BLaER1 (cell line): ENCODE measurements at regions not wholly inside any gene's neighbourhood (a gene's known extent, or its start where the extent isn't known, plus 50 kb on each side); places are given as distances from the start of the nearest gene placed in this dataset.
"Not testable (repeated sequence)": the region's sequence is repeated elsewhere in the genome, so short reads cannot be mapped to it uniquely, and the experiment has no call there.

ENCODE experiments used
- H3K27ac ChIP-seq: shearing (Covaris generic); formaldehyde crosslinking; 2 replicates; pipeline ENCODE4 v1.8.1; 2022
- H3K27me3 ChIP-seq: shearing (Covaris generic); formaldehyde crosslinking; 2 replicates; pipeline ENCODE4 v1.8.1; 2022
- H3K36me3 ChIP-seq: shearing (Covaris generic); formaldehyde crosslinking; 2 replicates; pipeline ENCODE4 v1.8.1; 2022
- H3K4me1 ChIP-seq: shearing (Covaris generic); formaldehyde crosslinking; 2 replicates; pipeline ENCODE4 v1.8.1; 2022
- H3K4me2 ChIP-seq: shearing (Covaris generic); formaldehyde crosslinking; 2 replicates; pipeline ENCODE4 v1.8.1; 2022
- H3K4me3 ChIP-seq: shearing (Covaris generic); formaldehyde crosslinking; 2 replicates; pipeline ENCODE4 v1.8.1; 2022
- H3K9ac ChIP-seq: shearing (Covaris generic); formaldehyde crosslinking; 2 replicates; pipeline ENCODE4 v1.8.1; 2022
- H3K9me3 ChIP-seq: shearing (Covaris generic); formaldehyde crosslinking; 2 replicates; pipeline ENCODE4 v1.8.1; 2022
- H4K20me1 ChIP-seq: shearing (Covaris generic); formaldehyde crosslinking; 2 replicates; pipeline ENCODE4 v1.8.1; 2022
- Cebpa-rat ChIP-seq: shearing (Covaris generic); IDR thresholded peaks from 2 replicates; pipeline ENCODE4 v1.8.1; 2022

GRCh38 chr7:156374335-156374734 is 266.2 kb upstream of the RNF32 start:
- Histone ChIP-seq H3K27ac (no peak overlapping the region), H3K4me3 (no peak overlapping the region), H4K20me1 (no peaks in the 10 kb centered on the region), H3K36me3 (0 out of 2 replicates have a peak, but pooled peaks cover 4% of the 10 kb centered on the region), H3K4me1 (peaks cover 35% of the 10 kb centered on the region), H3K9ac (no peak overlapping the region), H3K9me3 (peaks cover 28% of the 10 kb centered on the region), H3K27me3 (no peaks in the 10 kb centered on the region), H3K4me2 (peak overlapping the region; percentile 52)
- no peak for TF ChIP-seq Cebpa-rat

- H3K36me3 ChIP-seq, H3K9ac ChIP-seq, H4K20me1 ChIP-seq, H3K4me2 ChIP-seq, H3K4me1 ChIP-seq, H3K4me3 ChIP-seq, H3K27ac ChIP-seq, H3K27me3 ChIP-seq: not testable (repeated sequence)
- peaks cover 29% of the 10 kb centered on the region for H3K9me3 ChIP-seq
Observed at GRCh38 chr7:156369929-156370328, 270.6 kb upstream of the RNF32 start.

GRCh38 chr7:156368053-156368843 is 272.3 kb upstream of the RNF32 start:
- H3K4me3 ChIP-seq = no peak overlapping the region
- no peak overlapping the region for H3K27ac ChIP-seq
- no peaks in the 10 kb centered on the region for H4K20me1 ChIP-seq
- H3K4me2 ChIP-seq = no peak overlapping the region
- H3K9ac ChIP-seq = no peak overlapping the region
- no peak for TF ChIP-seq Cebpa-rat
- no peaks in the 10 kb centered on the region for H3K27me3 ChIP-seq
- 0 out of 2 replicates have a peak, but pooled peaks cover 4% of the 10 kb centered on the region for H3K36me3 ChIP-seq
- peaks cover 29% of the 10 kb centered on the region for H3K9me3 ChIP-seq
- H3K4me1 ChIP-seq = peaks cover under 1% of the 10 kb centered on the region; the same call in 1 of the 2 replicates

GRCh38 chr7:156363751-156364150 is 276.8 kb upstream of the RNF32 start:
- no peaks in the 10 kb centered on the region for H3K27me3 ChIP-seq
- no peaks in the 10 kb centered on the region for H3K9me3 ChIP-seq
- no peak for TF ChIP-seq Cebpa-rat
- no peaks in the 10 kb centered on the region for H3K36me3 ChIP-seq
- H3K4me3 ChIP-seq = no peak overlapping the region
- H3K9ac ChIP-seq = no peak overlapping the region
- no peak overlapping the region for H3K4me2 ChIP-seq
- H4K20me1 ChIP-seq = no peaks in the 10 kb centered on the region
- peaks cover 26% of the 10 kb centered on the region for H3K4me1 ChIP-seq
- H3K27ac ChIP-seq = no peak overlapping the region

DNA sequence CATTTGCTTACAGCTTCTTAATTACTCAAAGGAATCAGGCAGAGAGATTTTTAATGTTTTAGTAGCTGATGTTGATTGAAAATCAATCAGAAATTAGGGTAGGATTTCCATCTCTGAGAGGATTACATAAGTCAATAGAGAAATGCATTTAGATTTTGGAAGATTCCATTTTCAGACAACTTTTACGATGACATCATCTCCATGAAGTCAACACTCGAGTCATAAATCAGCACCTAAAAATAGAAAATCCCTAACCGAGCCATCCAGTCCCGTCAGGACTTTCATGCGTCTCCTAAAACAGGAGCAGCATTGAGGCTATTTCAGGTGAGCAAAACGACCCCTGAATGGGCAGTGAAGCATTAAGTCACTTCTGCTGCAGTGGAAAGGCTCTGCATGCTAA is 279.7 kb upstream of the RNF32 start:
- Histone ChIP-seq H3K27me3 (no peaks in the 10 kb centered on the region), H3K27ac (no peak overlapping the region), H4K20me1 (no peaks in the 10 kb centered on the region), H3K4me3 (no peak overlapping the region), H3K4me2 (peak overlapping the region; percentile 83), H3K9ac (no peak overlapping the region), H3K4me1 (peaks cover 26% of the 10 kb centered on the region), H3K9me3 (no peaks in the 10 kb centered on the region), H3K36me3 (no peaks in the 10 kb centered on the region)
- no peak for TF ChIP-seq Cebpa-rat

DNA sequence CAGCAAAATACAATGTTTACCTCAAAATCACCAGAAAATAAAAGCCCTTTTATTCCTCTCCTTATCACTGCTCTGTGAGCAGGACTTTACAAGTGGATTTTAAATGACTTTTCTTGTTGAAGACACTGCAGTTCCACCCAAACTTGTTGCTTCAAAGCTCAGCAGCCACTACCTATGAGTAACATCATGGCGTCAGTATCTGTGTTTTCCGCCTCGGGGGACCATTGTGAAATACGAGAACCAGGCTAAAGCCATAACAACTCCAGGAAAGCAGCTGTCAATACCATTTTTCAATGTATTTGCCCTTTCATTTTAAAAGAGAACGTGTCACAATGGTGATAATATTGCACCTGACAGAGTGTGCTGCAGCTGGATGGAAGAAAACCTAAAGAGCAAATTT is 284.0 kb upstream of the RNF32 start:
- no peaks in the 10 kb centered on the region for H3K27me3 ChIP-seq
- H3K4me2 ChIP-seq = no peak overlapping the region
- no peaks in the 10 kb centered on the region for H3K36me3 ChIP-seq
- H3K4me1 ChIP-seq = peaks cover 8% of the 10 kb centered on the region
- no peaks in the 10 kb centered on the region for H3K9me3 ChIP-seq
- no peak overlapping the region for H3K27ac ChIP-seq
- no peaks in the 10 kb centered on the region for H4K20me1 ChIP-seq
- TF ChIP-seq Cebpa-rat = no peak
- H3K4me3 ChIP-seq = no peak overlapping the region
- H3K9ac ChIP-seq = no peak overlapping the region

DNA sequence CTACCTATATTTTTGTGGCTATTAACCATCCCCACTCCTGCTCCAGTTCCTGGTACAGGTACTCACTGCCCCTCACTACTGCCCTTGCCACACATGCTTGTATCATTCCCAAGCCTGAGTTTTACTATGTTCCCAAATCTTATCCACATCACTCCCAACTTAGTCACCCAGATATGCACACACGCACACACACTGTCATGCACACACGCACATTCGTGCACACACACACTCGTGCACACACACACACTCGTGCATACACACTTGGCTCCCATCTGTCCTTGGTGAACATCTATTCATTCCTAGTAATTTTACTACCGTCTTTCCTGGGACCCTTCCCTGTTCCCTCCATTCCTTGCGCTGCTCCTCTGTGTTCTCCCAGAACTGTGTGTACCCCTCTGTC is 287.2 kb upstream of the RNF32 start:
- no peaks in the 10 kb centered on the region for H3K36me3 ChIP-seq
- TF ChIP-seq Cebpa-rat = no peak
- no peaks in the 10 kb centered on the region for H4K20me1 ChIP-seq
- H3K27ac ChIP-seq = no peak overlapping the region
- no peak overlapping the region for H3K9ac ChIP-seq
- H3K4me1 ChIP-seq = no peaks in the 10 kb centered on the region
- H3K4me2 ChIP-seq = no peak overlapping the region
- H3K9me3 ChIP-seq = no peaks in the 10 kb centered on the region
- H3K27me3 ChIP-seq = no peaks in the 10 kb centered on the region
- H3K4me3 ChIP-seq = no peak overlapping the region

DNA sequence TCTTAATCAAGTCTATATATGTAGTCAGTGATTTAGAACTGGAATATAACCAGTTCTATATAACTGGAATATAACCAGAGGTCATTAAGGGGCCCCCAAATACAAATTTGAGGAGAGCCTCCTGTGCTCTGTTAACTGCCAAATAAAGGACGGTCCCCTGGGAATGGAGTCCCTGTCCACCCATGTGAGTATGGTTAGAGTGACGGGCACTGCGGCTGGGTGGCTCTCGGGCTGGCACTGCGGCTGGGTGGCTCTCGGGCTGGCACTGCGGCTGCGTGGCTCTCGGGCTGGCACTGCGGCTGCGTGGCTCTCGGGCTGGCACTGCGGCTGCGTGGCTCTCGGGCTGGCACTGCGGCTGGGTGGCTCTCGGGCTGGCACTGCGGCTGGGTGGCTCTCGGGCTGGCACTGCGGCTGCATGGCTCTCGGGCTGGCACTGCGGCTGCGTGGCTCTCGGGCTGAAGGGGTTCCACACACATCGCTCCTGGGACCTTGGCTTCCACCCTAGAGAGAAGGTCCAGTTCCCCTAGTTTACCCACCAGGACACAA is 292.8 kb upstream of the RNF32 start:
- not testable (repeated sequence) for H3K27me3 ChIP-seq, H4K20me1 ChIP-seq, H3K27ac ChIP-seq, H3K9ac ChIP-seq, H3K36me3 ChIP-seq, H3K4me2 ChIP-seq, H3K4me3 ChIP-seq, H3K4me1 ChIP-seq
- H3K9me3 ChIP-seq = peaks cover 11% of the 10 kb centered on the region

GRCh38 chr7:156347132-156347531 is 293.4 kb upstream of the RNF32 start:
- Histone ChIP-seq H3K9me3 (peaks cover 11% of the 10 kb centered on the region), H3K27ac (no peak overlapping the region), H3K4me2 (no peak overlapping the region), H3K36me3 (no peaks in the 10 kb centered on the region), H3K27me3 (no peaks in the 10 kb centered on the region), H3K9ac (no peak overlapping the region), H3K4me3 (no peak overlapping the region), H4K20me1 (no peaks in the 10 kb centered on the region), H3K4me1 (no peaks in the 10 kb centered on the region)
- TF ChIP-seq Cebpa-rat = no peak

- no peaks in the 10 kb centered on the region for H3K4me1 ChIP-seq
- H3K4me3 ChIP-seq = no peak overlapping the region
- no peak overlapping the region for H3K9ac ChIP-seq
- H3K36me3 ChIP-seq = no peaks in the 10 kb centered on the region
- no peaks in the 10 kb centered on the region for H3K27me3 ChIP-seq
- peaks cover 11% of the 10 kb centered on the region for H3K9me3 ChIP-seq
- H4K20me1 ChIP-seq = no peaks in the 10 kb centered on the region
- no peak overlapping the region for H3K27ac ChIP-seq
- no peak overlapping the region for H3K4me2 ChIP-seq
- TF ChIP-seq Cebpa-rat = no peak
Observed at GRCh38 chr7:156344595-156344994, 296.0 kb upstream of the RNF32 start.
